GM23248 (cell line): ENCODE measurements at regions not wholly inside any gene's neighbourhood (a gene's known extent, or its start where the extent isn't known, plus 50 kb on each side); places are given as distances from the start of the nearest gene placed in this dataset.

Experiments used
- EZH2 ChIP-seq: fragments of 200-600 bp; sonication (generic); IDR thresholded peaks from 2 replicates; pipeline ENCODE4 v1.6.1; 2018; ENCODE audit warnings: antibody characterized with exemption, mild to moderate bottlenecking; ENCODE audit not compliant: insufficient read depth, poor library complexity, severe bottlenecking
- EZH2phosphoT487 ChIP-seq: fragments of 200-600 bp; sonication (generic); IDR thresholded peaks from 2 replicates; pipeline ENCODE4 v1.6.1; 2018; ENCODE audit warnings: antibody characterized with exemption, moderate library complexity, mild to moderate bottlenecking, low read depth; ENCODE audit not compliant: insufficient read depth

DNA sequence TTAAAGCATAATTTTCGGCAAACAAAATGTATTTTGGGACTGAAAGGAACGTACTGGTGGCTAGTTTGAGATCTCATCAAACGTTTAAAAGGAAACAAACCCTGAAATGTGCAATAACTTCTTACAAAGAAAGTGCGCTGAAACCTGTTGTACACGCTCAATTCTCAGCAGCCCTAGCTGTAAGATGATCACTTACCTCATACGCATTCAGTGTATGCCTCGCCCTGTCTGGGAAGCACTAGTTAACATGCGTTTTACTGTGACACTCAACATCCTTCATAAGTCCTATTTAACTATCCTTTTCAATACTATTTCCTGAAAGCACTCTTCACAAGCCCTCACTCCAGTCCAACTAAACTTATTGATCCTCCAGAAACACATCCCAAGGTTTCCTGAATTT is 485.0 kb upstream of the EDIL3 start:
- TF ChIP-seq EZH2 = no peak
- no peak for TF ChIP-seq EZH2phosphoT487
